ENCODE measurements at regions not wholly inside any gene's neighbourhood (a gene's known extent, or its start where the extent isn't known, plus 50 kb on each side); places are given as distances from the start of the nearest gene placed in this dataset.

- DNase-seq: no peak
These were observed 1085.8 kb upstream of the AUTS2 start for GRCh38 chr7:68512466-68512865.

GRCh38 chr7:68518060-68518459, 1080.2 kb upstream of the AUTS2 start:
- no peak for DNase-seq

GRCh38 chr7:68524126-68524525, 1074.1 kb upstream of the AUTS2 start:
- DNase-seq: no peak

- no peak for DNase-seq
These were observed 1069.1 kb upstream of the AUTS2 start for GRCh38 chr7:68529221-68529620.

GRCh38 chr7:68535266-68535665, 1063.0 kb upstream of the AUTS2 start:
- DNase-seq: no peak

GRCh38 chr7:68537051-68537773, 1061.1 kb upstream of the AUTS2 start:
- DNase-seq: no peak

- DNase-seq: no peak
These were observed 1060.6 kb upstream of the AUTS2 start for GRCh38 chr7:68537774-68538071.

GRCh38 chr7:68542831-68543230, 1055.4 kb upstream of the AUTS2 start:
- no peak for DNase-seq

GRCh38 chr7:68544851-68545250, 1053.4 kb upstream of the AUTS2 start:
- no peak for DNase-seq

GRCh38 chr7:68547181-68547580, 1051.1 kb upstream of the AUTS2 start:
- no peak for DNase-seq

- no peak for DNase-seq
These were observed 1050.5 kb upstream of the AUTS2 start for GRCh38 chr7:68547799-68548198.

- no peak for DNase-seq
These were observed 1048.2 kb upstream of the AUTS2 start for GRCh38 chr7:68550027-68550426.

GRCh38 chr7:68550635-68551034, 1047.6 kb upstream of the AUTS2 start:
- DNase-seq: no peak

- DNase-seq: no peak
These were observed 1041.7 kb upstream of the AUTS2 start for GRCh38 chr7:68556537-68556936.

GRCh38 chr7:68559518-68559917, 1038.8 kb upstream of the AUTS2 start:
- DNase-seq: no peak

GRCh38 chr7:68562323-68562899, 1035.9 kb upstream of the AUTS2 start:
- no peak for DNase-seq

- DNase-seq: no peak
These were observed 1033.8 kb upstream of the AUTS2 start for GRCh38 chr7:68564306-68565135.

- no peak for DNase-seq
These were observed 1027.0 kb upstream of the AUTS2 start for GRCh38 chr7:68571286-68571685.

GRCh38 chr7:68573271-68574005, 1024.8 kb upstream of the AUTS2 start:
- DNase-seq: no peak

GRCh38 chr7:68576366-68576765, 1021.9 kb upstream of the AUTS2 start:
- no peak for DNase-seq

- no peak for DNase-seq
These were observed 1016.9 kb upstream of the AUTS2 start for GRCh38 chr7:68581417-68581816.

GRCh38 chr7:68587599-68587998, 1010.7 kb upstream of the AUTS2 start:
- no peak for DNase-seq

- no peak for DNase-seq
These were observed 996.4 kb upstream of the AUTS2 start for GRCh38 chr7:68601826-68602225.

GRCh38 chr7:68604541-68604940, 993.7 kb upstream of the AUTS2 start:
- DNase-seq: no peak
